Smooth muscle cell (in vitro differentiated cells): ENCODE measurements at regions not wholly inside any gene's neighbourhood (a gene's known extent, or its start where the extent isn't known, plus 50 kb on each side); places are given as distances from the start of the nearest gene placed in this dataset.

Experiments
- DNase-seq: peaks from one replicate; lab custom pipeline; 2025; ENCODE audit not compliant: unreplicated experiment; lab: John Stamatoyannopoulos, UW
- H2AFZ ChIP-seq: fragments of 200-600 bp; sonication (generic); 2 replicates; pipeline ENCODE4 v1.6.0; 2016; ENCODE audit warnings: antibody characterized with exemption, low read depth, mild to moderate bottlenecking
- H3F3A ChIP-seq: fragments of 200-600 bp; sonication (generic); 2 replicates; pipeline ENCODE4 v1.6.0; 2017; ENCODE audit warnings: antibody characterized with exemption, low read depth
- H3K27ac ChIP-seq: fragments of 200-600 bp; sonication (generic); 2 replicates; pipeline ENCODE4 v1.5.1; 2016; ENCODE audit warnings: low read depth, mild to moderate bottlenecking
- H3K27me3 ChIP-seq: fragments of 200-600 bp; sonication (generic); 2 replicates; pipeline ENCODE4 v1.6.1; 2016; ENCODE audit warnings: low read depth, mild to moderate bottlenecking
- H3K36me3 ChIP-seq: fragments of 200-600 bp; sonication (generic); 2 replicates; pipeline ENCODE4 v1.5.1; 2016; ENCODE audit warnings: low read depth
- H3K4me1 ChIP-seq: fragments of 200-600 bp; sonication (generic); 2 replicates; pipeline ENCODE4 v1.5.1; 2016; ENCODE audit warnings: low read depth
- H3K4me2 ChIP-seq: fragments of 200-600 bp; sonication (generic); 2 replicates; pipeline ENCODE4 v1.6.0; 2016; ENCODE audit warnings: mild to moderate bottlenecking
- H3K4me3 ChIP-seq: fragments of 200-600 bp; sonication (generic); 2 replicates; pipeline ENCODE4 v1.5.1; 2016; ENCODE audit warnings: mild to moderate bottlenecking
- H3K79me2 ChIP-seq: fragments of 200-600 bp; sonication (generic); 2 replicates; pipeline ENCODE4 v1.6.0; 2016; ENCODE audit warnings: low read depth, mild to moderate bottlenecking
- H3K9ac ChIP-seq: fragments of 200-600 bp; sonication (generic); 2 replicates; pipeline ENCODE4 v1.6.0; 2016; ENCODE audit warnings: low read depth
- H3K9me3 ChIP-seq: fragments of 200-600 bp; sonication (generic); replicated peaks from 2 replicates; pipeline ENCODE4 v1.5.1; 2016; ENCODE audit warnings: low read depth
- H4K20me1 ChIP-seq: fragments of 200-600 bp; sonication (generic); 2 replicates; pipeline ENCODE4 v1.6.0; 2016; ENCODE audit warnings: low read depth
- CTCF ChIP-seq: fragments of 200-600 bp; sonication (generic); IDR thresholded peaks from 2 replicates; pipeline ENCODE4 v1.5.1; 2017; ENCODE audit warnings: borderline replicate concordance, mild to moderate bottlenecking, antibody characterized with exemption; ENCODE audit not compliant: insufficient read depth, poor library complexity, severe bottlenecking
- WGBS: methylation state at CpG from one replicate; pipeline ENCODE4 v1.1.7; 2016; ENCODE audit warnings: low lambda C conversion rate; 5-methylcytosine and 5-hydroxymethylcytosine counted together

DNA sequence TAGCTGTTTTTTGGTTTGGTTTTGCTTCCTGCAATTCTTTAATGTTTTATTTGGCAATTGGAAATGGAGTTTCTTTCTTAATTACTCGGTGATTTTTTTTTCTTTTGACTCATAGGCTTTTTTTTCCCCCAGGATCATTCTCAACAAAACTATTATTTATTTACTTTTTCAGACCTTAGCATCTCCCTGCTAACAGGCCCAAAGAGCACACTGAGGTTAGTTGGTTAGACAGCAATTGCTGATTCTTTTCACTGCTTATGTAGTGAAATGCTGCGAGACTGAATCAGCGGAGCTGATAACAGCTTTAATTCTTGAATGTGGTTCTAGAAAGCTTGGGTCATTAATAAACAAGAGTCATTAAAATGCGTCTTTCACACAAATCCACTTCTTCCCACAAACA lies 79.1 kb upstream of the ZFP64 start:
- WGBS: 38% methylated on average over 4 of the region's 4 CpGs
- no peak for TF ChIP-seq CTCF
- H3K4me1 ChIP-seq: peaks cover 16% of the 10 kb centered on the region
- no peaks in the 10 kb centered on the region for H3K36me3 ChIP-seq
- no peak overlapping the region for H3K4me3 ChIP-seq
- no peaks in the 10 kb centered on the region for H4K20me1 ChIP-seq
- no peaks in the 10 kb centered on the region for H3K79me2 ChIP-seq
- no peaks in the 10 kb centered on the region for H3K9me3 ChIP-seq
- no peak overlapping the region for H2AFZ ChIP-seq
- H3K4me2 ChIP-seq: peak overlapping the region; percentile 22
- H3K27ac ChIP-seq: peak overlapping the region; percentile 3
- H3K9ac ChIP-seq: no peak overlapping the region
- H3K27me3 ChIP-seq: no peaks in the 10 kb centered on the region
- no peak for DNase-seq
- peaks cover 11% of the 10 kb centered on the region for H3F3A ChIP-seq

- Histone ChIP-seq H3K4me2 (peak overlapping the region; percentile 22), H3K79me2 (no peaks in the 10 kb centered on the region), H3K9ac (no peak overlapping the region), H3K4me3 (no peak overlapping the region), H3F3A (peaks cover 6% of the 10 kb centered on the region), H3K27ac (peak overlapping the region; percentile 3), H2AFZ (no peak overlapping the region), H3K4me1 (peaks cover 14% of the 10 kb centered on the region), H4K20me1 (no peaks in the 10 kb centered on the region), H3K9me3 (no peaks in the 10 kb centered on the region), H3K27me3 (no peaks in the 10 kb centered on the region), H3K36me3 (no peaks in the 10 kb centered on the region)
- no peak for DNase-seq
- WGBS: 80% methylated on average over 4 of the region's 4 CpGs
- no peak for TF ChIP-seq CTCF
Observed at GRCh38 chr20:52270001-52270606, 78.5 kb upstream of the ZFP64 start.

GRCh38 chr20:52269321-52269720 lies 77.7 kb upstream of the ZFP64 start:
- Histone ChIP-seq H2AFZ (no peak overlapping the region), H3K9ac (no peak overlapping the region), H4K20me1 (no peaks in the 10 kb centered on the region), H3K4me2 (peak overlapping the region; percentile 22), H3K27ac (no peak overlapping the region), H3K27me3 (peaks cover 1% of the 10 kb centered on the region), H3K4me1 (peaks cover 14% of the 10 kb centered on the region), H3K79me2 (no peaks in the 10 kb centered on the region), H3K36me3 (no peaks in the 10 kb centered on the region), H3K4me3 (no peak overlapping the region), H3K9me3 (no peaks in the 10 kb centered on the region), H3F3A (peaks cover 6% of the 10 kb centered on the region)
- no peak for DNase-seq
- TF ChIP-seq CTCF: no peak
- WGBS: 28% methylated on average over 7 of the region's 7 CpGs

- Histone ChIP-seq H3K79me2 (no peaks in the 10 kb centered on the region), H3K27ac (no peak overlapping the region), H2AFZ (no peak overlapping the region), H3K9me3 (no peaks in the 10 kb centered on the region), H4K20me1 (no peaks in the 10 kb centered on the region), H3K4me1 (peaks cover 14% of the 10 kb centered on the region), H3K4me3 (no peak overlapping the region), H3K27me3 (peaks cover 12% of the 10 kb centered on the region), H3K36me3 (no peaks in the 10 kb centered on the region), H3K9ac (no peak overlapping the region), H3F3A (peaks cover 6% of the 10 kb centered on the region), H3K4me2 (peak overlapping the region; percentile 22)
- 59% methylated on average over 4 of the region's 4 CpGs for WGBS
- TF ChIP-seq CTCF: no peak
- no peak for DNase-seq
Observed at GRCh38 chr20:52268184-52268749, 76.7 kb upstream of the ZFP64 start.
